CD4-positive, alpha-beta T cell (primary cell): ENCODE measurements at regions not wholly inside any gene's neighbourhood (a gene's known extent, or its start where the extent isn't known, plus 50 kb on each side); places are given as distances from the start of the nearest gene placed in this dataset.

ENCODE experiments used
- ATAC-seq: fragments of 200-7000 bp; cut with Tn5 transposase; one replicate; pipeline ENCODE4 v1.10.0; 2022; ENCODE audit warnings: mild to moderate bottlenecking; ENCODE audit not compliant: poor library complexity
- CTCF ChIA-PET: fragments of 350-600 bp; sonication (Branson Sonifier 250); formaldehyde crosslinking; loops from one replicate; lab custom pipeline; 2021; ENCODE audit warnings: antibody characterized with exemption, inconsistent platforms; lab: Charles Lee
- POLR2A ChIA-PET: fragments of 350-600 bp; sonication (Branson Sonifier 250); formaldehyde crosslinking; loops from one replicate; lab custom pipeline; 2021; ENCODE audit warnings: antibody characterized with exemption, inconsistent platforms; lab: Charles Lee
- DNase-seq, 14 experiments: peaks; one replicate each; pipeline ENCODE4 v3.0.0-alpha.2; 2013 to 2020; ENCODE audit warnings: mixed read lengths in 2 of 14
- H3K27ac ChIP-seq, 2 donors: one replicate each; pipeline versions ENCODE4 v1.5.1 to v1.7.0; 2013; ENCODE audit warnings: low read length in 2 of 2, low read depth in 1 of 2, mild to moderate bottlenecking in 1 of 2
- H3K27me3 ChIP-seq, 2 experiments: 1 replicate in 1 of 2; 2 replicates in 1 of 2; pipeline versions ENCODE4 v1.6.1 to v1.7.0; 2013; ENCODE audit warnings: low read length in 2 of 2, control low read depth in 1 of 2, mild to moderate bottlenecking in 1 of 2, moderate library complexity in 1 of 2; ENCODE audit not compliant: insufficient read depth in 2 of 2, control insufficient read depth in 1 of 2
- H3K36me3 ChIP-seq: one replicate; pipeline ENCODE4 v1.6.1; 2013; ENCODE audit warnings: low read length, control low read depth; ENCODE audit not compliant: insufficient read depth
- H3K4me1 ChIP-seq: one replicate; pipeline ENCODE4 v1.6.1; 2013; ENCODE audit warnings: low read length, control low read depth; ENCODE audit not compliant: insufficient read depth
- H3K4me3 ChIP-seq: one replicate; pipeline ENCODE4 v1.5.1; 2013; ENCODE audit warnings: mild to moderate bottlenecking, low read length, moderate library complexity
- H3K9me3 ChIP-seq, 2 experiments: 1 replicate in 1 of 2; 2 replicates in 1 of 2; pipeline versions ENCODE4 v1.6.1 to v1.7.0; 2013; ENCODE audit warnings: low read length in 2 of 2, mild to moderate bottlenecking in 2 of 2, control low read depth in 1 of 2, moderate library complexity in 1 of 2; ENCODE audit not compliant: control insufficient read depth in 1 of 2, insufficient read depth in 1 of 2
- H3K27ac Mint-ChIP-seq: one replicate; pipeline ENCODE4 v1.8.0; 2020; ENCODE audit warnings: mixed read lengths
- H3K27me3 Mint-ChIP-seq: one replicate; pipeline ENCODE4 v1.8.0; 2021; ENCODE audit warnings: mixed read lengths
- H3K36me3 Mint-ChIP-seq: one replicate; pipeline ENCODE4 v1.8.0; 2021; ENCODE audit warnings: low read depth, mixed read lengths
- H3K4me1 Mint-ChIP-seq: one replicate; pipeline ENCODE4 v1.8.0; 2021; ENCODE audit warnings: low read depth, mixed read lengths
- H3K4me3 Mint-ChIP-seq: one replicate; pipeline ENCODE4 v1.8.0; 2020; ENCODE audit warnings: mild to moderate bottlenecking, mixed read lengths
- H3K9me3 Mint-ChIP-seq: one replicate; pipeline ENCODE4 v1.8.0; 2020; ENCODE audit warnings: mixed read lengths
- CTCF ChIP-seq: fragments of 200-600 bp; IDR thresholded peaks from one replicate; pipeline ENCODE4 v1.8.0; 2022; ENCODE audit warnings: antibody characterized with exemption, mild to moderate bottlenecking
- intact Hi-C, 2 experiments: fragments of 100-400 bp; cut with DNase I in 1 of 2; cut with micrococcal nuclease in 1 of 2; formaldehyde crosslinking; loops; one replicate each; pipeline versions ENCODE4 v1.15.1 to v1.9.0; 2023 to 2025; cut with DNase I, micrococcal nuclease

- Mint-ChIP-seq H3K4me1 (peaks cover 5% of the 10 kb centered on the region), H3K9me3 (peaks cover 3% of the 10 kb centered on the region), H3K27ac (no peak overlapping the region), H3K36me3 (no peaks in the 10 kb centered on the region), H3K27me3 (no peaks in the 10 kb centered on the region), H3K4me3 (no peak overlapping the region)
- peak in 1 of 14 experiments; percentile 43 for DNase-seq
- no peak for TF ChIP-seq CTCF
- no peaks in the 10 kb centered on the region for H3K36me3 ChIP-seq
- no peak for ATAC-seq
- H3K4me1 ChIP-seq, result peaks cover 6% of the 10 kb centered on the region
- H3K4me3 ChIP-seq, result no peak overlapping the region
- no peaks in the 10 kb centered on the region for H3K9me3 ChIP-seq
- H3K27ac ChIP-seq, result no peak overlapping the region
- no peaks in the 10 kb centered on the region for H3K27me3 ChIP-seq
- intact Hi-C loops, result no loop called here
- ChIA-PET CTCF (interaction anchor here (0.9 to 1.1 kb wide), 2 partner anchors 47 to 355 kb away, joined by 3 read pairs; no protein-coding TSS in a partner anchor), POLR2A (interaction anchor here (1.6 kb wide), 1 partner anchor 9 kb away, joined by 4 read pairs; no protein-coding TSS in a partner anchor)
Measured at GRCh38 chr5:40333459-40334241, 346.1 kb upstream of the PTGER4 start.

DNA sequence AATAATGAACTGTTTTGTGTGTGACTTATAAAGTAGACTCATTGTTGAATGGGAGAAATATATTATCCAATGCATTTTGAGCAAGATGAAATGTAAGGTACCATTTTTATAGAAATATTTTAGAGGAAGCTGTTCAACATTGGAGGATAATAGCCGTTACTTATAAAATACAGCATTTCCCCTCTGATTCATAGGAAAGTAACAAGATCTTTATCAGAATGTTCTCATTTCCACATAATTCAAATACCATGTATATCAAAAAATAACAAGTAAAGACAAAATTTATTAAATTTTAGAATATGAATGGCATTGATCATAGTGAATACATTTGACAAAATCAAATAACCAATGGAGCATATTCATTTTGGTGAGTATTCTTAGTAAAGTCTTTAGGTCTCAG lies 346.7 kb upstream of the PTGER4 start:
- H3K27me3 ChIP-seq, result no peaks in the 10 kb centered on the region
- Mint-ChIP-seq H3K4me3 (no peak overlapping the region), H3K36me3 (no peaks in the 10 kb centered on the region), H3K27ac (no peak overlapping the region), H3K27me3 (no peaks in the 10 kb centered on the region), H3K4me1 (no peaks in the 10 kb centered on the region), H3K9me3 (peaks cover 2% of the 10 kb centered on the region)
- H3K36me3 ChIP-seq, result no peaks in the 10 kb centered on the region
- no peaks in the 10 kb centered on the region for H3K9me3 ChIP-seq
- H3K27ac ChIP-seq, result no peak overlapping the region
- H3K4me3 ChIP-seq, result no peak overlapping the region
- no peak for ATAC-seq
- no peak for DNase-seq
- H3K4me1 ChIP-seq, result peaks cover 6% of the 10 kb centered on the region
- POLR2A ChIA-PET, result no interaction called here
- intact Hi-C loops, result no loop called here
- TF ChIP-seq CTCF, result no peak
- CTCF ChIA-PET, result interaction anchor here (0.9 kb wide), 1 partner anchor 355 kb away, joined by 3 read pairs; no protein-coding TSS in a partner anchor

- Histone ChIP-seq H3K9me3 (no peaks in the 10 kb centered on the region), H3K4me1 (peaks cover 6% of the 10 kb centered on the region), H3K27me3 (no peaks in the 10 kb centered on the region), H3K36me3 (no peaks in the 10 kb centered on the region), H3K4me3 (no peak overlapping the region), H3K27ac (no peak overlapping the region)
- intact Hi-C loops, result no loop called here
- Mint-ChIP-seq H3K4me3 (no peak overlapping the region), H3K9me3 (no peaks in the 10 kb centered on the region), H3K27ac (no peak overlapping the region), H3K4me1 (no peaks in the 10 kb centered on the region), H3K36me3 (no peaks in the 10 kb centered on the region), H3K27me3 (no peaks in the 10 kb centered on the region)
- ChIA-PET POLR2A (no interaction called here), CTCF (no interaction called here)
- TF ChIP-seq CTCF, result no peak
- ATAC-seq (no peak), DNase-seq (no peak)
Measured at GRCh38 chr5:40331616-40332015, 348.1 kb upstream of the PTGER4 start.
